ENCODE measurements at regions not wholly inside any gene's neighbourhood (a gene's known extent, or its start where the extent isn't known, plus 50 kb on each side); places are given as distances from the start of the nearest gene placed in this dataset.

- RAD21 ChIA-PET (ENCODE audit: low non-redundant PET in 1 of 2, low total read pairs in 2 of 2, uncharacterized antibody in 2 of 2, unreplicated experiment in 2 of 2): no interaction called here
- Histone ChIP-seq H3K79me2 (ENCODE audit: insufficient read depth, low read length) (no peaks in the 10 kb centered on the region), H3K9me2 (ENCODE audit: insufficient read depth) (no peaks in the 10 kb centered on the region), H3K4me3 (replicated peaks in 1 of 2; ENCODE audit: low read depth in 1 of 2, low read length in 2 of 2) (no peak overlapping the region), H2AFZ (ENCODE audit: low read depth, low read length, poor library complexity, severe bottlenecking) (no peak overlapping the region), H4K20me1 (ENCODE audit: insufficient read depth) (no peaks in the 10 kb centered on the region), H3K36me3 (ENCODE audit: control insufficient read depth in 1 of 2, insufficient read depth in 2 of 2, low read length in 2 of 2) (no peaks in the 10 kb centered on the region), H3K4me2 (ENCODE audit: low read length) (no peak overlapping the region), H3K4me1 (ENCODE audit: control insufficient read depth in 1 of 2, insufficient read depth in 2 of 2, low read length in 2 of 2) (no peaks in the 10 kb centered on the region), H3K9me3 (ENCODE audit: control insufficient read depth in 1 of 2, insufficient read depth in 1 of 2, low read depth in 1 of 2, low read length in 2 of 2) (no peaks in the 10 kb centered on the region), H3K27ac (ENCODE audit: low read depth, low read length) (no peak overlapping the region), H3K27me3 (ENCODE audit: insufficient read depth, low read length) (no peaks in the 10 kb centered on the region; the same call in 1 of the 2 replicates), H3K9ac (ENCODE audit: low read length) (no peak overlapping the region)
- TF ChIP-seq FOSL1 (IDR thresholded peaks at IDR 0.05; ENCODE audit: low read depth) (no peak), YY1 (IDR thresholded peaks at IDR 0.05; ENCODE audit: extremely low read depth, insufficient replicate concordance, low read depth, low read length) (no peak), POLR2A (IDR thresholded peaks at IDR 0.05; ENCODE audit: borderline replicate concordance, extremely low read depth, insufficient read depth, insufficient read length) (no peak), ELF1 (IDR thresholded peaks at IDR 0.05; ENCODE audit: borderline replicate concordance, low read depth) (no peak), ZBTB33 (IDR thresholded peaks at IDR 0.05; ENCODE audit: extremely low read depth, insufficient replicate concordance, low read length) (no peak), RAD21 (IDR thresholded peaks at IDR 0.05; ENCODE audit: low read depth) (no peak), EZH2phosphoT487 (IDR thresholded peaks at IDR 0.05; ENCODE audit: borderline replicate concordance) (no peak)
- DNase-seq (ENCODE audit: low read depth, low spot score): no peak
- no TSS peak for BruUV-seq (replicated peaks)
- CTCF ChIA-PET: no interaction called here
- POLR2A ChIA-PET: no interaction called here
- intact Hi-C loops (cut with micrococcal nuclease): no loop called here
- no peak for ATAC-seq
Observed at GRCh38 chr1:143625886-143626285, 345.9 kb downstream of the FAM72C start.

- no TSS peak for BruUV-seq (replicated peaks)
- H2AFZ ChIP-seq (ENCODE audit: low read depth, low read length, poor library complexity, severe bottlenecking): no peak overlapping the region
- H3K79me2 ChIP-seq (ENCODE audit: insufficient read depth, low read length): no peaks in the 10 kb centered on the region
- no peak overlapping the region for H3K4me3 ChIP-seq (replicated peaks in 1 of 2; ENCODE audit: low read depth in 1 of 2, low read length in 2 of 2)
- POLR2A ChIA-PET: no interaction called here
- H3K9ac ChIP-seq (ENCODE audit: low read length): no peak overlapping the region
- H3K9me2 ChIP-seq (ENCODE audit: insufficient read depth): no peaks in the 10 kb centered on the region
- no peaks in the 10 kb centered on the region for H3K4me1 ChIP-seq (ENCODE audit: control insufficient read depth in 1 of 2, insufficient read depth in 2 of 2, low read length in 2 of 2)
- H3K27ac ChIP-seq (ENCODE audit: low read depth, low read length): no peak overlapping the region
- DNase-seq (ENCODE audit: low read depth, low spot score) (no peak), ATAC-seq (no peak)
- H3K27me3 ChIP-seq (ENCODE audit: insufficient read depth, low read length): no peaks in the 10 kb centered on the region
- CTCF ChIA-PET: no interaction called here
- no peaks in the 10 kb centered on the region for H3K36me3 ChIP-seq (ENCODE audit: control insufficient read depth in 1 of 2, insufficient read depth in 2 of 2, low read length in 2 of 2)
- no peak overlapping the region for H3K4me2 ChIP-seq (ENCODE audit: low read length)
- RAD21 ChIA-PET (ENCODE audit: low non-redundant PET in 1 of 2, low total read pairs in 2 of 2, uncharacterized antibody in 2 of 2, unreplicated experiment in 2 of 2): no interaction called here
- no peaks in the 10 kb centered on the region for H4K20me1 ChIP-seq (ENCODE audit: insufficient read depth)
- no peaks in the 10 kb centered on the region for H3K9me3 ChIP-seq (ENCODE audit: control insufficient read depth in 1 of 2, insufficient read depth in 1 of 2, low read depth in 1 of 2, low read length in 2 of 2)
- intact Hi-C loops (cut with micrococcal nuclease): no loop called here
- TF ChIP-seq EGR1 (IDR thresholded peaks at IDR 0.05; ENCODE audit: low read depth): no peak
- no peak for TF ChIP-seq FOSL1 (IDR thresholded peaks at IDR 0.05; ENCODE audit: low read depth)
- no peak for TF ChIP-seq SRF (IDR thresholded peaks at IDR 0.05; ENCODE audit: low read depth)
- TF ChIP-seq TCF7L2 (IDR thresholded peaks at IDR 0.05; ENCODE audit: borderline replicate concordance, extremely low read depth, insufficient read depth, insufficient read length): no peak
- no peak for TF ChIP-seq RAD21 (IDR thresholded peaks at IDR 0.05; ENCODE audit: low read depth)
- TF ChIP-seq CBX3 (IDR thresholded peaks at IDR 0.05; ENCODE audit: low read depth): no peak
- TF ChIP-seq JUND (IDR thresholded peaks at IDR 0.05): no peak
- no peak for TF ChIP-seq ATF3 (IDR thresholded peaks at IDR 0.05)
- no peak for TF ChIP-seq CTCF (IDR thresholded peaks at IDR 0.05 in 2 of 3, conservative IDR thresholded peaks at IDR 0.05 in 1 of 3; ENCODE audit: borderline replicate concordance in 1 of 3, insufficient read depth in 1 of 3, low read depth in 2 of 3, low read length in 2 of 3)
- no peak for TF ChIP-seq EZH2phosphoT487 (IDR thresholded peaks at IDR 0.05; ENCODE audit: borderline replicate concordance)
- TF ChIP-seq YY1 (IDR thresholded peaks at IDR 0.05; ENCODE audit: extremely low read depth, insufficient replicate concordance, low read depth, low read length): no peak
- no peak for TF ChIP-seq MAX (IDR thresholded peaks at IDR 0.05)
- TF ChIP-seq ZFX (IDR thresholded peaks at IDR 0.05): no peak
- no peak for TF ChIP-seq ZNF274 (IDR thresholded peaks at IDR 0.05; ENCODE audit: low read depth, low read length)
Observed at GRCh38 chr1:143619851-143620250, 351.9 kb downstream of the FAM72C start.

All from HCT116 (cell line).